H9 (cell line): ENCODE measurements at regions not wholly inside any gene's neighbourhood (a gene's known extent, or its start where the extent isn't known, plus 50 kb on each side); places are given as distances from the start of the nearest gene placed in this dataset.

Experiments
- DNase-seq: peaks from one replicate; pipeline ENCODE4 v3.0.0-alpha.2; 2017
- H2AFZ ChIP-seq: one replicate; pipeline ENCODE4 v1.6.1; 2013; ENCODE audit warnings: mild to moderate bottlenecking, low read length, control low read depth, moderate library complexity
- H2AK5ac ChIP-seq: 2 replicates; pipeline ENCODE4 v1.6.1; 2013; ENCODE audit warnings: low read length, control low read depth, mixed read lengths; ENCODE audit not compliant: insufficient read length
- H2BK120ac ChIP-seq: one replicate; pipeline ENCODE4 v1.6.1; 2013; ENCODE audit warnings: low read depth, mild to moderate bottlenecking, low read length, control low read depth, inconsistent platforms; ENCODE audit not compliant: poor library complexity, severe bottlenecking
- H2BK12ac ChIP-seq: 2 replicates; pipeline ENCODE4 v1.6.1; 2013; ENCODE audit warnings: low read length, control low read depth, mixed read lengths, low read depth; ENCODE audit not compliant: insufficient read length
- H2BK15ac ChIP-seq: 2 replicates; pipeline ENCODE4 v1.6.1; 2013; ENCODE audit warnings: low read depth, low read length, control low read depth
- H2BK20ac ChIP-seq: one replicate; pipeline ENCODE4 v1.6.1; 2013; ENCODE audit warnings: low read depth, mild to moderate bottlenecking, low read length, control low read depth, inconsistent platforms; ENCODE audit not compliant: poor library complexity, severe bottlenecking
- H2BK5ac ChIP-seq: 2 replicates; pipeline ENCODE4 v1.6.1; 2013; ENCODE audit warnings: low read length, control low read depth, mixed read lengths; ENCODE audit not compliant: insufficient read length
- H3K14ac ChIP-seq: 2 replicates; pipeline ENCODE4 v1.6.1; 2013; ENCODE audit warnings: low read length, control low read depth; ENCODE audit not compliant: insufficient read depth
- H3K18ac ChIP-seq: 2 replicates; pipeline ENCODE4 v1.6.1; 2013; ENCODE audit warnings: low read depth, mild to moderate bottlenecking, mixed read lengths, low read length, control low read depth; ENCODE audit not compliant: insufficient read length
- H3K23ac ChIP-seq: 2 replicates; pipeline ENCODE4 v1.6.1; 2013; ENCODE audit warnings: low read length, control low read depth, mixed read lengths, low read depth; ENCODE audit not compliant: insufficient read length
- H3K23me2 ChIP-seq: 2 replicates; pipeline ENCODE4 v1.6.1; 2013; ENCODE audit warnings: low read depth, mild to moderate bottlenecking, mixed read lengths, low read length, control low read depth; ENCODE audit not compliant: insufficient read length, poor library complexity, severe bottlenecking
- H3K27ac ChIP-seq: 2 replicates; pipeline ENCODE4 v1.5.1; 2013; ENCODE audit warnings: low read length, control low read depth, mixed read lengths, low read depth; ENCODE audit not compliant: insufficient read length
- H3K27me3 ChIP-seq: 2 replicates; pipeline ENCODE4 v1.6.1; 2013; ENCODE audit warnings: low read length, control low read depth, inconsistent platforms; ENCODE audit not compliant: insufficient read depth
- H3K4ac ChIP-seq: 2 replicates; pipeline ENCODE4 v1.6.1; 2013; ENCODE audit warnings: low read depth, mild to moderate bottlenecking, control low read depth, inconsistent platforms, low read length, moderate library complexity
- H3K4me1 ChIP-seq: 2 replicates; pipeline ENCODE4 v1.6.1; 2013; ENCODE audit warnings: low read length, control low read depth, inconsistent platforms; ENCODE audit not compliant: insufficient read depth
- H3K4me2 ChIP-seq: 2 replicates; pipeline ENCODE4 v1.6.1; 2013; ENCODE audit warnings: low read length, control low read depth, mixed read lengths; ENCODE audit not compliant: insufficient read length, insufficient read depth
- H3K56ac ChIP-seq: 2 replicates; pipeline ENCODE4 v1.6.1; 2013; ENCODE audit warnings: low read depth, mild to moderate bottlenecking, mixed read lengths, low read length, control low read depth; ENCODE audit not compliant: insufficient read length
- H3K79me1 ChIP-seq: 2 replicates; pipeline ENCODE4 v1.6.1; 2013; ENCODE audit warnings: low read depth, mild to moderate bottlenecking, moderate library complexity, low read length, control low read depth, inconsistent platforms; ENCODE audit not compliant: insufficient read depth, poor library complexity, severe bottlenecking
- H3K79me2 ChIP-seq: 2 replicates; pipeline ENCODE4 v1.6.1; 2013; ENCODE audit warnings: low read length, control low read depth, inconsistent platforms; ENCODE audit not compliant: insufficient read depth
- H3K9ac ChIP-seq: 2 replicates; pipeline ENCODE4 v1.6.1; 2013; ENCODE audit warnings: low read length, control low read depth, mixed read lengths; ENCODE audit not compliant: insufficient read length; ENCODE audit errors: extremely low read depth
- H3K9me3 ChIP-seq: one replicate; pipeline ENCODE4 v1.6.1; 2013; ENCODE audit warnings: low read depth, low read length, inconsistent platforms; ENCODE audit not compliant: control insufficient read depth
- H3T11ph ChIP-seq: one replicate; pipeline ENCODE4 v1.6.1; 2013; ENCODE audit warnings: mild to moderate bottlenecking, low read length, control low read depth, inconsistent platforms
- H4K20me1 ChIP-seq: one replicate; pipeline ENCODE4 v1.6.1; 2013; ENCODE audit not compliant: control insufficient read depth, insufficient read length, insufficient read depth
- H4K5ac ChIP-seq: 2 replicates; pipeline ENCODE4 v1.6.1; 2013; ENCODE audit warnings: low read depth, mild to moderate bottlenecking, mixed read lengths, low read length, control low read depth; ENCODE audit not compliant: insufficient read length
- H4K8ac ChIP-seq: replicated peaks from 2 replicates; pipeline ENCODE4 v1.6.1; 2013; ENCODE audit warnings: low read length, control low read depth, mixed read lengths, low read depth; ENCODE audit not compliant: insufficient read length
- H4K91ac ChIP-seq: 2 replicates; pipeline ENCODE4 v1.6.1; 2013; ENCODE audit warnings: low read depth, mild to moderate bottlenecking, moderate library complexity, mixed read lengths, low read length, control low read depth; ENCODE audit not compliant: insufficient read length
- H3K27ac Mint-ChIP-seq, 3 experiments: 2 replicates in 2 of 3; 3 replicates in 1 of 3; pipeline ENCODE4 v1.8.0; 2020 to 2021; ENCODE audit warnings: mixed read lengths in 3 of 3, mild to moderate bottlenecking in 1 of 3, moderate library complexity in 1 of 3
- H3K27me3 Mint-ChIP-seq: 2 replicates; pipeline ENCODE4 v1.8.0; 2021; ENCODE audit warnings: low read depth, mild to moderate bottlenecking, moderate library complexity, mixed read lengths
- H3K36me3 Mint-ChIP-seq, 3 experiments: 2 replicates in 2 of 3; 3 replicates in 1 of 3; pipeline ENCODE4 v1.8.0; 2020 to 2021; ENCODE audit warnings: low read depth in 3 of 3, mixed read lengths in 3 of 3; ENCODE audit not compliant: insufficient read depth in 1 of 3
- H3K4me1 Mint-ChIP-seq, 2 experiments: 2 replicates each; pipeline ENCODE4 v1.8.0; 2020; ENCODE audit warnings: mixed read lengths in 2 of 2
- H3K4me3 Mint-ChIP-seq, 2 experiments: 2 replicates in 1 of 2; 3 replicates in 1 of 2; pipeline ENCODE4 v1.8.0; 2020 to 2021; ENCODE audit warnings: mild to moderate bottlenecking in 2 of 2, mixed read lengths in 2 of 2, moderate library complexity in 1 of 2
- H3K9me3 Mint-ChIP-seq, 2 experiments: 2 replicates in 1 of 2; 3 replicates in 1 of 2; pipeline ENCODE4 v1.8.0; 2020; ENCODE audit warnings: mild to moderate bottlenecking in 2 of 2, mixed read lengths in 2 of 2, moderate library complexity in 1 of 2
- CTCF ChIP-seq: fragments of 200-600 bp; sonication (generic); conservative IDR thresholded peaks from 3 replicates; pipeline ENCODE4 v1.8.0; 2021; ENCODE audit warnings: antibody characterized with exemption, mild to moderate bottlenecking
- WGBS: extraction: QIAGEN DNeasy Blood & Tissue Kit; methylation state at CpG from one replicate; pipeline ENCODE4 v1.1.7; 2013; ENCODE audit warnings: missing lambda C conversion rate, low lambda C conversion rate, mixed read lengths; ENCODE audit not compliant: insufficient read length; ENCODE audit errors: extremely low coverage; 5-methylcytosine and 5-hydroxymethylcytosine counted together

- Mint-ChIP-seq H3K27me3 (peaks cover 3% of the 10 kb centered on the region), H3K36me3 (no peaks in the 10 kb centered on the region), H3K4me3 (no peak overlapping the region), H3K4me1 (no peaks in the 10 kb centered on the region), H3K9me3 (no peaks in the 10 kb centered on the region), H3K27ac (no peak overlapping the region)
- Histone ChIP-seq H3K4me1 (no peaks in the 10 kb centered on the region), H4K91ac (no peak overlapping the region), H2AK5ac (no peak overlapping the region), H2BK5ac (no peak overlapping the region), H2BK120ac (no peak overlapping the region), H2AFZ (no peak overlapping the region), H4K5ac (no peak overlapping the region), H3K4ac (no peak overlapping the region), H3K23ac (no peak overlapping the region), H2BK15ac (no peak overlapping the region), H2BK20ac (no peak overlapping the region), H3T11ph (no peak overlapping the region), H3K79me2 (no peaks in the 10 kb centered on the region), H3K18ac (no peak overlapping the region), H3K4me2 (no peak overlapping the region), H3K23me2 (no peaks in the 10 kb centered on the region), H3K79me1 (no peaks in the 10 kb centered on the region), H4K20me1 (no peaks in the 10 kb centered on the region), H3K56ac (no peak overlapping the region), H3K9ac (no peak overlapping the region), H3K27ac (no peak overlapping the region), H3K9me3 (no peaks in the 10 kb centered on the region), H3K14ac (no peak overlapping the region), H4K8ac (no peak overlapping the region), H2BK12ac (no peak overlapping the region), H3K27me3 (no peaks in the 10 kb centered on the region)
- no CpG with 5 or more reads among the region's 2 CpGs for WGBS
- DNase-seq: no peak
- TF ChIP-seq CTCF: no peak
Observed at GRCh38 chr6:102885165-102885564, 1491.7 kb downstream of the GRIK2 start.
